ENCODE measurements at regions not wholly inside any gene's neighbourhood (a gene's known extent, or its start where the extent isn't known, plus 50 kb on each side); places are given as distances from the start of the nearest gene placed in this dataset.

GRCh38 chr17:73953206-73954033, 250.1 kb upstream of the RPL38 start:
- TF ChIP-seq POLR2AphosphoS5 (IDR thresholded peaks at IDR 0.05; ENCODE audit: low read depth, low read length) (no peak), CTCF (IDR thresholded peaks at IDR 0.05) (no peak)

Measured in Panc1 (cell line).